H1 (cell line): ENCODE measurements at regions not wholly inside any gene's neighbourhood (a gene's known extent, or its start where the extent isn't known, plus 50 kb on each side); places are given as distances from the start of the nearest gene placed in this dataset.

Experiments used
- BCL11A ChIP-seq, 2 experiments: IDR thresholded peaks; one replicate each; pipeline ENCODE4 v1.6.1; 2011; ENCODE audit warnings: low read depth in 2 of 2, low read length in 2 of 2, mild to moderate bottlenecking in 2 of 2
- CBX5 ChIP-seq: fragments of 300-800, 300-1000 bp; sonication (generic); IDR thresholded peaks from 2 replicates; pipeline ENCODE4 v1.7.1; 2016; ENCODE audit warnings: antibody characterized with exemption, low read length, low read depth
- CTCF ChIP-seq, 3 experiments: IDR thresholded peaks; 1 replicate in 2 of 3; 2 replicates in 1 of 3; pipeline versions ENCODE4 v1.5.1 to v1.6.1; 2011; ENCODE audit warnings: low read length in 3 of 3, mild to moderate bottlenecking in 3 of 3, inconsistent platforms in 2 of 3, low read depth in 1 of 3, moderate library complexity in 1 of 3; ENCODE audit not compliant: insufficient read depth in 1 of 3; ENCODE audit errors: control extremely low read depth in 1 of 3
- EGR1 ChIP-seq: IDR thresholded peaks from 2 replicates; pipeline ENCODE4 v1.6.1; 2011; ENCODE audit warnings: low read depth, low read length, borderline replicate concordance
- HDAC6 ChIP-seq: IDR thresholded peaks from one replicate; pipeline ENCODE4 v1.7.1; 2012; ENCODE audit warnings: low read depth, mild to moderate bottlenecking, inconsistent platforms, low read length, moderate library complexity
- POLR2AphosphoS5 ChIP-seq: IDR thresholded peaks from 2 replicates; pipeline ENCODE4 v1.6.1; 2011; ENCODE audit warnings: low read depth, low read length
- TEAD4 ChIP-seq: IDR thresholded peaks from 2 replicates; pipeline ENCODE4 v1.6.1; 2012; ENCODE audit warnings: low read depth, low read length, inconsistent platforms, mixed read lengths
- ZNF274 ChIP-seq: IDR thresholded peaks from 2 replicates; pipeline ENCODE4 v1.7.0; 2012; ENCODE audit warnings: low read length, borderline replicate concordance; ENCODE audit errors: extremely low read depth

GRCh38 chr3:162365066-162365719 lies 868.6 kb downstream of the OTOL1 start:
- TF ChIP-seq CTCF (IDR thresholded peaks at IDR 0.05; ENCODE audit: control extremely low read depth in 1 of 3, insufficient read depth in 1 of 3, low read depth in 1 of 3, low read length in 3 of 3) (no peak), BCL11A (IDR thresholded peaks at IDR 0.05; ENCODE audit: low read depth in 2 of 2, low read length in 2 of 2) (no peak), POLR2AphosphoS5 (no peak), EGR1 (no peak), ZNF274 (no peak), HDAC6 (no peak), CBX5 (no peak), TEAD4 (no peak)
